ENCODE measurements at regions not wholly inside any gene's neighbourhood (a gene's known extent, or its start where the extent isn't known, plus 50 kb on each side); places are given as distances from the start of the nearest gene placed in this dataset.

GRCh38 chr12:30358671-30359070, 337.0 kb downstream of the IPO8 start:
- no peak for TF ChIP-seq POLR2A (IDR thresholded peaks at IDR 0.05)
- TF ChIP-seq CTCF (IDR thresholded peaks at IDR 0.05): no peak
